GM19463 (cell line): ENCODE measurements at regions not wholly inside any gene's neighbourhood (a gene's known extent, or its start where the extent isn't known, plus 50 kb on each side); places are given as distances from the start of the nearest gene placed in this dataset.

Source experiments
- ATAC-seq: cut with Tn5 transposase; IDR thresholded peaks from one replicate; pipeline ENCODE4 v1.9.1; 2021; ENCODE audit warnings: mild to moderate bottlenecking, moderate library complexity; ENCODE audit not compliant: unreplicated experiment

DNA sequence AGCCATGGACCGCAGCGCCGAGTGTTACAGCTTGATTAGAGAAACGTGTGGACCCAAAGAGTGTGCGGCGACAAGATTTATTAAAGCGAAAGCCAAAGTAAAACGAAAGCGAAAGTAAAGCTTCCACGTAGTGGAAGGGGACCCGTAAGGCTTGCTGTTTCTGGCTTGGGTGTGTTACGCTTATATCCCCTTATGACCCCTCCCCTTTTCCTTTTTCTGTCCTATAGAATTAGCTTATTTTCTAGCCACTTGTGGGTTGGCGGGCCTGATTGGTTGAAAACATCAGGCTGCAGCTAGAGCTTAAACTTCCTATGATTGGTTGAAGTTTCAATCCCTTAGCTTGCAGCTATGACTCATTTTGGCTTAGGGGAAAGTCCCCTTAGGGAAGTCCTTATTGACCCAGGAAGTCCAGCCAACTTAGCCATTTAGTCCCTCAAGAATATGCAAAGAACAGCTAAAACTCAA lies 969.7 kb downstream of the DCDC2C start:
- ATAC-seq: no peak

DNA sequence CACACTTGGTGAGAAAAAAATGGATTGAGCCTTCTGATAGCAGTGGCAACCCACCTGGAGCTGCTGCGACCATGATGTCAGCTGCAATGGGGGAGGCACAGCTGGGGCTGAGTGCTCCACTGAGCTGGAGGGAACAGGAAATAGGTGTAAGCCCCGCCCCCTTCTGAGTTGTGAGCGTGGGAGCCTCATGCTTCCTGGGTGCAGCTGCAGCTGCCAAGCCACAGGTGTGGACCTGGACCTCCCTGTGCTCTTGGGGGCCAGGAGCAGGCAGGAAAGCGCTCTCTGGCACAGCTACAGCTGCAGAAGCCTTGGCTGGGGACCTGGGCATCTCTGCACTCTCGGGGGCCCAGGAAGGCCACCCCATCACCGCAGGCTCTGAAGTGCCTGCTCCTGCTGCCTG lies 970.6 kb downstream of the DCDC2C start:
- no peak for ATAC-seq

DNA sequence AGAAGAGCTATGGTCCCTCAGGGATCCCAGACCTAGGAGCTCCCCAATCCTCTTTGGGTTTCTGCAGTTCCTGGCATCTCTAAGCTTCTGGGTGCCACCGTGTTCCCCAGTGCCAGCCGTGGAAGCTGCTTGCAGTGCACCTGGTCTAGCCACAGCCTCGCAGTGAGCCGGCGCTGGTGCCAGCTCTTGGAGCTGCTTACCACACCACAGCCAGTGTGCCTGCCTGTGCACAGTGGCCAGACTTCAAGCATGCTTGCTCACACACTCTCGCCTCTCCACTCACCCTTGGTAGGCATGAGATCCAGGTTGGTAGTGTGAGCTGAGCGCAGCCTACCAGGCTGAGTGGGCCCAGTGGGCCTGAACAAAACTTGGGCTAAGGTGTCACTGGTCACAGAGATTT lies 971.9 kb downstream of the DCDC2C start:
- ATAC-seq: no peak

DNA sequence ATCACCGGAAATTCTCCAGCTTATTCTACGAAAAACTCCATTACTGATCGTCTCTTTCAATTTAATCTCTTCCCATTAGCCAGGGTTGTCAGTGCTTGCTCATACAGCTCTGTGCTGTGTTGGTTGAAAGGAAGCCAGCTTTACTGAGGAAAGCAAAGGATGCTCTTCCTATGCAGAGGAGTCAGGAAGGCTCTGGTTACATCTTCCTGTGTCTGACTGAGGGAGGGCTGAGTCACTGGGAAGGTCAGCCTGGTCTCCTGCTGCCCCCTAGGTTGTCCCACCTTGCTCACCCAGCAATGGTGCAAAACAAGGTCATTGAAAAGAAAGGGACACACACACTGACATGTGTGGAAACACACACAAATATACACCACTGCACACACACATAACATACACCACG lies 975.6 kb downstream of the DCDC2C start:
- no peak for ATAC-seq

DNA sequence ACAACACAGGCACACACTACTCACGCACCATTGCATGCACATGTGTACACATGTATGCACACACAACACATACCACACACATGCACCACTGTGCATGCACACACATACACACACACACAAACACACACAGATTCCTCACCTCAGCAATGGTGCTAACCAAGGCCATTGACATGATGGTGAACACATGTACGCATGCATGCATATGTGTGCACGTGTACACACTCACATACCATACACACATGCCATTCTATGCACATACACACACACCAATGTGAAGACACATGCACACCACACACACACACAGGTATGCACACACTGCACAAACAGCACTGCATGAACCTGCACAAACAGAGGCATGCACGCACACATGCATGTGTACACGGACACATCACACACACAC lies 976.0 kb downstream of the DCDC2C start:
- no peak for ATAC-seq

DNA sequence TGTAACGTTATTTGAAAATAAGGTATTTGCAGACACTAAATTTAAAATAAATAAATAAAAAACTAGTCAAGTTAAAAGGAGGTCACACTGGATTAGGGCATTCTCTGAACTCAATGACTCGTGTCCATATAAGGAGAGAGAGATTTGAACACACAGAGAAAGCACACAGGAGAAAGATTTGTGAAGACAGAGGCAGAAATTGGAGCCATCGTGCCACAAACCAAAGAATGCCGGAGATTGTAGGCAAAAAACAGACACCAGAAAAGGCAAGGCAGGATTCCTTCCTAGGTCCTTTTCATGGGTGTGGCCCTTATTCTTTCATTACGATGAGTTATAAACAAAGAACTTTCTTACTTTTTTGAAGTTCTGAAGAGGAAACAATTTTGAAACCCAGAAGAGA lies 981.5 kb downstream of the DCDC2C start:
- no peak for ATAC-seq

DNA sequence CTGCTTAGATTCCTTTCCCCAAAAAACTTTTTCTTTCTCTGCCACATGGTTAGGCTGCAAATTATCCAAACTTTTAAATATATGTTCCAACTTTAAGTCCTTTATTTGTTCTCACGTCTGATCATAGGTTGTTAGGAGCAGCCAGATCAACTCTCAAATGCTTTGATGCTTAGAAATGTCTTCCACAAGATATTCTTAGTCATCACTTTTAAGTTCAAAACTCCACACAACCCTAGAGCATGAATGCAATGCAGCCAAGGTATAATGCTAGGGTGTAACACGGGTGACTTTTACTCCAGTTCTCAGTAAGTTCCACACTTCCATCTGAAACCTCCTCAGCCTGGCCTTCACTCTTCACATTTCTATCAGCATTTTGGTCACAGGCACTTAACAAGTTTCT lies 987.5 kb downstream of the DCDC2C start:
- ATAC-seq: no peak

DNA sequence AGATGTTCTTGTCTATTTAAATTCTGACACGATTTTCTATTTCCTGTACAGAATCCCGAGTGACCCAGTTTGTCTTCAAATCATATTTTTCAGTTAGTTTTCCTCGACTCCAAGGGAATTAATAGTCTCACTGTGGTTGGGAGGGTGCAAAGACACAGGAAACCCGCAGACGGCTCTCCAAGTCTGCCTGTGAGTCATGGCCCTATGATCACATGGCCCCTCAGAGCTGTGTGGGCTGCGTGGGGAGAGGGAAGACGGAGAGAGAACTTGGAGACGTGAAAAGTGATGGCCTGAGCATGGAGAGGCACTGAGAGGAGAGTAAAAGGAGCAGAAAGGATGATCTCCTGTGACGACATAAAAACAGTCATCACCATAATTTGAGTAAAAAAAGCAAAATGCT lies 989.9 kb downstream of the DCDC2C start:
- ATAC-seq: no peak

DNA sequence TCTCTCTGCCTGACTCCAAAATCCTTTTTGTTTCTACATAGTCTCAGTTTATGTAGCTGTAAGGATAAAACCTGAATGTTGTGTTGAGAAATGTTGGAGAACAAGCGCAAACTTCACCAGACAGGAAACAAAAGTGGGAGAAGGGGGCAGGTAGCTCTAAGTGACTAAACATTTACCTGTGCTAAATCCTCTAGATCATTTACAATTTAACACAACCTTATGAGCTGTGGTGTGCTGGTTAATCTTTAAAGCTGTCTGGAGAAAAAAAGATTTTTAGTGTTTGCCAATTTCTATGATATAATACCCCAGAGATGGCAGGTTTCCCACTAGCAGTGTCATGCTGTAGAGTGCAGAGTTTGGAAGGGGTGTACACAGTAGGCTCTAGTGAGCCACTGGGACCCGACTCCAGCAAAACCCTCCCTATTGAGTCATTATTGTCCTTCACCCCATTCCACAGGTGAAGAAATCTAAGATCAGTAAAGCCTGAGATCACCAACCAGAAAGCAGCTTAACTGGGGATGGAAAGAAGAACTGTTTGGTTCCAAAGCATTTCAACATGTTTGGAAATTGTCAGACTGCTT lies 992.0 kb downstream of the DCDC2C start:
- no peak for ATAC-seq

DNA sequence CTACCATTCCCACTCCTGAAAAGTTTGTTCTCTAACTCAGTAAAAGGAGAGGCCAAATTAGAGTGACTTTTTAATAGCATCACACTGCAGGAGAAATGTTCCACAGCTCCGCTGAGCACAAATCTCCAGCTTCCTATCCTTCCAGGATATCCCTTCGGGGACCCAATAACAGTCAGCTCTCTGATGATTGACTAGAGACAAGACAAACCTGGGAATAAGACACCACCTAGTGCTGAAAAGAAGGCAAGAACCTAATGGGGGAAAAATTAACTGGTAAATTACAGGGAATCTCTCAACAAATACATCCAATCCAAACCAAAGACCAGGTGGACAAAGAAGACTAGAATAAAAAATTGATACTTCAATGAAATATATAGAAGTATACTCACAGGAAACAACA lies 977.1 kb upstream of the SOX11 start:
- no peak for ATAC-seq

DNA sequence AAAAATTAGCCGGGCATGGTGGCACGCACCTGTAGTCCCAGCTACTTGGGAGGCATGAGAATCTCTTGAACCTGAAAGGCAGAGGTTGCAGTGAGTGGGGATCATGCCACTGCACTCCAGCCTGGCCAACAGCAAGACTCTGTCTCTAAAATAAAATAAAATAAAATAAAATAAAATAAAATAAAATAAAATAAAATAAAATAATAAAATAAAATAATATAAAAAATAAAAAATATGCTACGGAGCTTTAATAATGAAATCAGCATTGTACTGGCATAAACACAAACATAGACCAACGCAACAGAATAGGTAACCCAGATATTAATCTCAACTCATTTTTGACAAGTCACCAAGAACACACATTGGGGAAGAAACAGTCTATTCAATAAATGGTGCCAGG lies 973.4 kb upstream of the SOX11 start:
- no peak for ATAC-seq

DNA sequence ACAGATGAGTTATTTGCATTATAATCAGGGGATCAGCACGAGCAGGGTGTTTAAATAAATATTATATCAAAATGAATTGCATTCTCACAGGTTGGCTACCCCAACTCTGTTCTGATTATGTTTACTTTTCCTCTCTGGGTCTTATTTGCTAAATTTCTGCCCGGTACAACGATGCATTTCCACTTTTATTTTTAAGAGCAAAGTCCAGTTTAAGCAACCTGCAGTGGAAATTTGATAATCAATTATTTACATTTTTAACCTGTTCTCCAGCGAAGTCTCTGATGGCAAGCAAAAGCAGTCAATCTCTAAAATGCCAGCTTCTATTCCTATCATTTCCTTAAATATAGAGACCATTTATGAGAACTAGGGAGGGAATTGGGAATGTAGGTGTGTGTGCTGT lies 966.6 kb upstream of the SOX11 start:
- no peak for ATAC-seq

DNA sequence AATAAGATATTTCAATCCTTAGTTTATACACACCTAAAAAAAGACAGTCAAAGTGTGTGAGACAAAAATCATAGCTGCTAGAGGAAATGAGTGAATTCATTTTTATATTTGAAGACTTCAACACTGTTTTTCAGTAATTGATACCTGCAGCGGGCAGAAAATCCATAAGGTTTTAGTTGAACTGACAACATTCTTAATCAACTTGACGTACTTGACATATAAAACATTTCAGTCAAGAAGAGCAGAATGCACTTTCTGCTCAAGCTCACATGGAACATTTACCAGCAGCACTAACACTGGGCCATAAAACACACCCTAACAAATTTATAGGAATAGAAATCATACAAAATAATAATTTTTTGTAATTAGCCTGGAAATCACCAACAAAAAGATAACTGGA lies 959.6 kb upstream of the SOX11 start:
- no peak for ATAC-seq

DNA sequence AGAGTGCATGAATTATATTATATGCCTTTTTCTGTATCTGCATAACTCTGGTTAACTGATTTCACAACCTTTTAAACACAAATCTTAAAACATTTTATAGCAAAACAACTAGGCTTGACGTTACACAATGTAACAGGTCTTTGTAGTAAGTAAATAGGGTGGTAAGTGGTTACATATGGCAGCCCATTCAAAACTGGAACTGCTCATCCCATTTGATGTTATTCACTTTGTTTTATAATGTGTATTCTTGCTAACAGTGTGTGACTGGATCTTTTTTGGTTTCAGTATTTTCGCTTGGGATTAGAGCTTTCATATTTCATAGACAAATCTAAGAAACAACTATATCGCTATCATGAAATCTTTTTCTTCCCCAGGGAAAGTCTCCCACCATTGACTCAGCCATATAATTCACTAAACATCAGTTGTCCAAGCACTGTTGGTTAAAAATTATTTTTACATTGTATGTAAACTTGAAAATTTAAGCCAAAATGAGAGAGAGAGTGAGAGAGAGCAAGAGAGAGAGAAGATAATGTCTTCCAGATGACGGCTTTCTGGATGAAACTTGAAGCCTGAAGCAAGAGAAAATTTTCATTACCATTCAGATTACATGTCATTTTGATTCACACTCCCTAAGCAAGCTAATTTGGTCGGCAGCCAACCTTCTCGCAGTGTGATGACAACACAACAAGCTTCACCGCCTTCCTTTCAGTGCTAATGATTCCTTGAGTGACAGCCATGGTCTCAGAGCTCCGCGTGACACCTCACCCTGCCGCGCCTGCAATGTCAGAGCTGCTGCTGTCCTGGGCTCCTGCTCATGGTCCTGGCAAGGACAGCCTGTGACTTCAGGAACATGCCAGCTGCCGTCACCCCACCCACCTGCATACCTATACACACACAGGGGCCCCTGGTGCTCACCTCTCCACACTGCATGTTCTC lies 946.9 kb upstream of the SOX11 start:
- no peak for ATAC-seq

DNA sequence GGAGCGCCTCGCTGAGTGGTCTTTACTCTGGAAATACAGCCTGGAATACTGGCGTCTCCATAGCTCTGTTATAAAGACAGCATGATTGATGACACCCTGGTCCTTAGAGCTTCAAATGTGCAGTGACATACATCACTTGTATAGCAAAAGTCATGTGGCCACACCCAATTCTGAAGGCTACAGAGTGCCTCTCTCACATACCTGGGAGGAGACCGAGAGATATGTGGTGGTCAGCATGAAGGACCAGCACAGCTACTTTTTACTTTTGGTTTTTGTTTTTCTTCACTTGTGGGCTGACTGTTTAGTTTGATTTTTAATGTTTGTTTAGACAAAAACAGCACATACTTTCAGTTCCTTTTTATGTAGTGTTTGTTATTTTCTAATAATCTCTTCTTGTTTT lies 938.5 kb upstream of the SOX11 start:
- ATAC-seq: no peak

DNA sequence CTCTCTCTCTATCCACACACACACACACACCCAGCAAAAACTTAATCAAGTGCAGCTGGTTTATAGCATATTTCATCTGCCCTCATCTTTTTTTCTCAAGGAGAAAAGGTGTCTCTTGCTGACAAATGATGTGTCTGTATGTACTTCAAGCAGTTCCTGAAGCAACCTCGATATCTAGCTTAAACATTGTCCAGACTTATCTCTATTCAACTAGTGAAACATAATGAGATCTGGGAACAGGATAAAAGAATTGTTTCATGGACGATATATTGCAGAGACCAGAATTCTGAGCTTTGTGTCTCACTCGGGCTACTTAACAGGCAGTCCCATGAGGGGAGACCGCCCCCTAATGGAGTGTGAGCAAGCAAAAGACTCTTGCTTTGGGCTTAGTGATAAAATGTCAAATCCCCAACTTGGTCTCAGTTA lies 929.2 kb upstream of the SOX11 start:
- ATAC-seq: no peak

DNA sequence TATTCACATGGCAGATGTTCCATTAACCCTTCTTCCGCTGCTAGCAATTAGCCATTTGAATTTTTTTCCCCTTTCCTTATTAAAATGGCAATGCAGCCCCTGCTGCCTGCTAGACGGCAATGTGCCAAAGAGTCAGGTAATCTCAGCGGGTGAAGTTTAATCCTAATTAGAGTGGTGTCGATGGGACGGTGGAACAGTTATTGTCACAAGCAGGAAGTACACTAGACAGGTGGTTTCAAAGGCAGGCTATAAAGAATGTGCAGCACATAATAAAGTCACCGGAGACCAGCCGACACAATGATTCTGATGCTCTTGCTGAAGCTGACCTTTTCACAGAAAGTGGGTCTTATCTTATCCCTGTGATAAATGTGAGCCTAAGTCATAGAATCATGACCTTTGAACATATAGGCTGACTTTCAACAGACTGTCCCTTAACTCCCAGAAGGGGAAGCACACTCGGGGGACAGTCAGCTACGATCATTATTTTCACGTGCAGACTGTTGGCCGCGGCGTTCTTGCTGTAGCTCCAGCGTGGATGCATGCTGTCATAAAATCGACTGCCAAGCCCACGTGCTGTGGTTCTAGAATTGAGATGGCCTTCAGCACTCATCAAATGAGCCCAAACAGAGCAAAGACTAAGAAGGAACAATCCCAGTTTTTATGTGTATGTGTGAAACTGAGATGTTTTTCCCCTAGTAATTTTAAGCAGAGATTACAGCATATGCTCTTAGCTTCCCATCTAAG lies 926.2 kb upstream of the SOX11 start:
- ATAC-seq: no peak

DNA sequence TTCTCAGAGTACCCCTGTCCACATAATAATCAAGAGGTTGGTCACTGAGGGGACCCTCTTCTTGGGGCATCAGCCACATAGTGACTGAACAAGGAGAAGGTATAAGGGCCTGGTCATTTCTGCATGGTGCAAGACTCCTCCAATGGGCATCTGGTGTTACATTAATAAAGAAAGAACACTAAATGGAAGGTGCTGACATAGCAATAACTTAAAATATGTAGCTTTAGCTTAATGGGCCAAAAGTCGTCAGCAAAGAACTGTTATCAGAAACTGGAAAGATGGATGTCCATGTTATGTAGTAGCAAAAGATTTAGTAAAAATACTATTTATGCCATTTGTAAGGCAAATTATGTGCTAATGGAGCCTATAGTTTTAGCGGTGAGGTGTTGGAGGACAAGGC lies 916.5 kb upstream of the SOX11 start:
- ATAC-seq: no peak

DNA sequence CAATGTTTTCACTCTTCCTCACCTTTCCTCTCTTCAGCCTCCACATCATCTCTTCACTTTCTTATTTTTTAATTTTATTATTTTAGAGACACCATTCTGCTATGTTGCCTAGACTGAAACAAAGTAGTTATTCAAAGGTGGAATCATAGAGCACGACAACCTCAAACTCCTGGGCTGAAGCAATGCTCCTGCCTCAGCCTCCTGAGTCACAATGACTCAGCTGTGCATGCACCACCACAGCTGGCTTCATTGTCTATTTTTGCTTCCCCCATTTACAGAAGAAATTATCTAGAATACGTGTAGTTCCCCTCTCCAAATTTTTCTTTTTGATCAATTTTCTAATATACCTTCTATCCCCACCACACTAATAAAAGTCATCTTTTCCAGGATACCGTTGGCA lies 911.5 kb upstream of the SOX11 start:
- no peak for ATAC-seq

DNA sequence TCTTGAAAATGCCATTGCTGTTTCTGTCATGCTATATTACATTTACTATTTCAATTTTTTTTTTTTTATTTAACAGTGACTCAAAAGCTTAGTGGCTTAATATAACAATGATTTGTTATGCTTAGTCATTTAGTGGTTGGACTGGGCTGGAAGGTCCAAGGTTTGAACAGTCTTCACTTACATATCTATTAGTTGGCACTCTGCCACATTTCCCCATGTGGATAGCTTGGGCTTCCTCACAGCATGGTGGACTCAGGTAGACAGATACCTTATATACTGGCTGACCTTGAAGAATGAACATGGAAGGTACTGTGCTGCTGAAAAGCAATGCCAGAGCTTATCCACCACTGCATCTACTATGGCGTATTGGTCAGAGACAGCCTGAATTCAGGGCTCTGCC lies 909.5 kb upstream of the SOX11 start:
- ATAC-seq: no peak

DNA sequence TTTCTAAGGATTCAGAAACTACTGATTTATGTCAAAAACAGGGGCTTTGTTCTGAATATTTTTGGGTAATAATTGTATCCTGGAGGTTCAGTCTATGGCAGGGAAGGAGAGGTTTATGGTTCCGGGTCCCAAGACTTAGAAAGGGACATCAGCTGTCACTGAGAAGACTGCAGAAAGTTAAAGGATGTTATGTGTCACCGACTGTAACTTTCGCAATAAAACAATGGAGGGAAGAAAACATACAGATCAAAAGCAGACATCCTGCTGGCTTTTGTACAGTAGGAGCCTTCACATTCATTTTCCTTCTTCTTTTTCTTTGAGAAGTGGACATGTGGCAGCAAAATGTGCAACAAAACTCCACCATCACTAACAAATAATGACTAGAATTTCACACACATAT lies 900.7 kb upstream of the SOX11 start:
- no peak for ATAC-seq

DNA sequence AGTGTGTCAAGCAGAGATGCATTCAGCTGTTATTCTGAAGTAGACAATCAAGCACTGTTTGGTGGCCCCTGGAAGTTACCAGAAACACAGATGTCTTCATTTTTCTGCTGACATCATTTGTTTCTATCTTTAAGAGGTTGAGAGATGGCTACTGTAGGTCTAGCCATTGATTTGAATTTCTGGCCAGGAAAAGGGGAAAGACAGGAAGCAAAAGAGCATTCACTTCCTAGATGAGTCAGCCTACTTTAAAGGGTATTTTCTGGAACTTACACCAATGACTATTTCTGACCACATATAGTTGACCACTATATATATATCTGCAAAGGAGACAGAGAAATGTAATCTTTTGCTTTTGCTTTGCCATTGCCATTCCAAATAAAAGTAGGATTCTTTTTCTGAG lies 900.1 kb upstream of the SOX11 start:
- no peak for ATAC-seq
